AG09319 (cell line): ENCODE measurements at regions not wholly inside any gene's neighbourhood (a gene's known extent, or its start where the extent isn't known, plus 50 kb on each side); places are given as distances from the start of the nearest gene placed in this dataset.
"Not testable (repeated sequence)": the region's sequence is repeated elsewhere in the genome, so short reads cannot be mapped to it uniquely, and the experiment has no call there.

ENCODE experiments used
- DNase-seq: peaks from one replicate; pipeline ENCODE4 v3.0.0-alpha.2; 2010; ENCODE audit warnings: low read depth; ENCODE audit errors: extremely low read depth
- CTCF ChIP-seq: IDR thresholded peaks from 2 replicates; pipeline ENCODE4 v1.5.1; 2011; ENCODE audit warnings: low read depth, mild to moderate bottlenecking, inconsistent platforms, low read length, moderate library complexity

GRCh38 chr10:8173243-8173865 lies 118.9 kb downstream of the GATA3 start:
- TF ChIP-seq CTCF = no peak
- no peak for DNase-seq

- no peak for DNase-seq
- no peak for TF ChIP-seq CTCF
Observed at GRCh38 chr10:8173866-8174243, 119.4 kb downstream of the GATA3 start.

- no peak for TF ChIP-seq CTCF
Observed at GRCh38 chr10:8174762-8175161, 120.3 kb downstream of the GATA3 start.

GRCh38 chr10:8177526-8177925 lies 123.0 kb downstream of the GATA3 start:
- DNase-seq = not testable (repeated sequence)

More at GRCh38 chr10:8174762-8175161, 120.3 kb downstream of the GATA3 start:
- no peak for DNase-seq

- not testable (repeated sequence) for DNase-seq
Observed at GRCh38 chr10:8179773-8180172, 125.3 kb downstream of the GATA3 start.

GRCh38 chr10:8180360-8181109 lies 126.0 kb downstream of the GATA3 start:
- no peak for DNase-seq
- no peak for TF ChIP-seq CTCF

GRCh38 chr10:8181496-8182157 lies 127.1 kb downstream of the GATA3 start:
- no peak for DNase-seq
- TF ChIP-seq CTCF = no peak

- no peak for TF ChIP-seq CTCF
- no peak for DNase-seq
Observed at GRCh38 chr10:8182806-8183205, 128.3 kb downstream of the GATA3 start.
